NB4 (cell line): ENCODE measurements at regions not wholly inside any gene's neighbourhood (a gene's known extent, or its start where the extent isn't known, plus 50 kb on each side); places are given as distances from the start of the nearest gene placed in this dataset.
"Not testable (repeated sequence)": the region's sequence is repeated elsewhere in the genome, so short reads cannot be mapped to it uniquely, and the experiment has no call there.

Experiments
- MYC ChIP-seq: IDR thresholded peaks from 2 replicates; pipeline ENCODE4 v1.6.1; 2011; ENCODE audit warnings: low read depth, low read length
- POLR2A ChIP-seq: IDR thresholded peaks from 2 replicates; pipeline ENCODE4 v1.6.1; 2011; ENCODE audit warnings: mild to moderate bottlenecking; ENCODE audit not compliant: insufficient read length; ENCODE audit errors: extremely low read depth
- TF ChIP-seq, protein P1 (sequence below): IDR thresholded peaks from one replicate; pipeline ENCODE4 v1.5.1; 2012; ENCODE audit warnings: low read depth, low read length
- TF ChIP-seq, protein P2 (sequence below): IDR thresholded peaks from 2 replicates; pipeline ENCODE4 v1.6.1; 2011; ENCODE audit warnings: low read depth, low read length

- TF ChIP-seq, protein P1, sequence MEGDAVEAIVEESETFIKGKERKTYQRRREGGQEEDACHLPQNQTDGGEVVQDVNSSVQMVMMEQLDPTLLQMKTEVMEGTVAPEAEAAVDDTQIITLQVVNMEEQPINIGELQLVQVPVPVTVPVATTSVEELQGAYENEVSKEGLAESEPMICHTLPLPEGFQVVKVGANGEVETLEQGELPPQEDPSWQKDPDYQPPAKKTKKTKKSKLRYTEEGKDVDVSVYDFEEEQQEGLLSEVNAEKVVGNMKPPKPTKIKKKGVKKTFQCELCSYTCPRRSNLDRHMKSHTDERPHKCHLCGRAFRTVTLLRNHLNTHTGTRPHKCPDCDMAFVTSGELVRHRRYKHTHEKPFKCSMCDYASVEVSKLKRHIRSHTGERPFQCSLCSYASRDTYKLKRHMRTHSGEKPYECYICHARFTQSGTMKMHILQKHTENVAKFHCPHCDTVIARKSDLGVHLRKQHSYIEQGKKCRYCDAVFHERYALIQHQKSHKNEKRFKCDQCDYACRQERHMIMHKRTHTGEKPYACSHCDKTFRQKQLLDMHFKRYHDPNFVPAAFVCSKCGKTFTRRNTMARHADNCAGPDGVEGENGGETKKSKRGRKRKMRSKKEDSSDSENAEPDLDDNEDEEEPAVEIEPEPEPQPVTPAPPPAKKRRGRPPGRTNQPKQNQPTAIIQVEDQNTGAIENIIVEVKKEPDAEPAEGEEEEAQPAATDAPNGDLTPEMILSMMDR: not testable (repeated sequence)
- TF ChIP-seq POLR2A, MYC: not testable (repeated sequence)
- TF ChIP-seq, protein P2, sequence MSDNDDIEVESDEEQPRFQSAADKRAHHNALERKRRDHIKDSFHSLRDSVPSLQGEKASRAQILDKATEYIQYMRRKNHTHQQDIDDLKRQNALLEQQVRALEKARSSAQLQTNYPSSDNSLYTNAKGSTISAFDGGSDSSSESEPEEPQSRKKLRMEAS: not testable (repeated sequence)
Observed at GRCh38 chr2:89246027-89246426, 554.6 kb downstream of the RPIA start.
